ENCODE measurements at regions not wholly inside any gene's neighbourhood (a gene's known extent, or its start where the extent isn't known, plus 50 kb on each side); places are given as distances from the start of the nearest gene placed in this dataset.
"Not testable (repeated sequence)": the region's sequence is repeated elsewhere in the genome, so short reads cannot be mapped to it uniquely, and the experiment has no call there.

- intact Hi-C loops (cut with DNase I): no loop called here
- no peak for DNase-seq
- no peak for ATAC-seq (ENCODE audit: poor library complexity)
Measured at GRCh38 chr3:22836131-22836530, 367.0 kb upstream of the UBE2E2 start.

DNA sequence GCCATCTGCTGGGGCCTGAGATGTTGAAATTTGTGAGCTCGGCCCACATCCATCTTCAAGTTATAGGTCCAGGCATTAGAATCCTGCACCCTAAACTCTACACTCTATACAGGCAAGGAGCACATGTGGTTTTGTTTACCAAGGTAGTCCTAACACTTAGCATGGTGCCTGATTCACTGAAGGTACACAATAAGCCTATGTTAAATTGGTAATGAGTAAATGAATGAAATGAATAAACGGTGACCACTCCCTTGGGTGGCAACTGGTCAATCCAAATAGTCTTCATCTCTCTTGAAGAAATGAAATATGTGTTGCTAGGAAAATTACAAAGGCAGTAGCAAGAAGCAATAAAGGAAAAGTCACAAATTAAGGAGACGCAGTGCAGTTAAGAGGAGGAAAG is 359.3 kb upstream of the UBE2E2 start:
- intact Hi-C loops (cut with DNase I): no loop called here
- no peak for ATAC-seq (ENCODE audit: poor library complexity)
- no peak for DNase-seq

DNA sequence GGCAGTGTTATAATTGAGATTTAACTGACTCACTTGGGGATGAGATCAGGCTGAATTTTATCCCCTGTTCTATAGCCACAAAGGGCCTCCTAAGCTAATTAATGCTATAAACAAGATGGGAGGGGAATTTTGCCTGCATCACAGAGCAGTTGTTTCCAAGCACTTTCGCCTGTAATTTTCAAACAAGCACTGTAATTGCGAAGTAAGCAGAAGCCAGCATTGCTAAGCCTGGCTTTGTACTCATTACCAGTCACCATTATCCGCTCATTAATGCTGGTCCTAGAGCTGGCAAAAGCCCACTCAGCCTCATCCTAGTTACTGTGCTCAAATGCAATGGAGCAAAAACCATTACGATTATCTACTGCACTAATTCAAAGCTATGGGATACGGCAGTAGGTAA is 356.6 kb upstream of the UBE2E2 start:
- ATAC-seq (ENCODE audit: poor library complexity) (no peak), DNase-seq (no peak)
- intact Hi-C loops (cut with DNase I): no loop called here

DNA sequence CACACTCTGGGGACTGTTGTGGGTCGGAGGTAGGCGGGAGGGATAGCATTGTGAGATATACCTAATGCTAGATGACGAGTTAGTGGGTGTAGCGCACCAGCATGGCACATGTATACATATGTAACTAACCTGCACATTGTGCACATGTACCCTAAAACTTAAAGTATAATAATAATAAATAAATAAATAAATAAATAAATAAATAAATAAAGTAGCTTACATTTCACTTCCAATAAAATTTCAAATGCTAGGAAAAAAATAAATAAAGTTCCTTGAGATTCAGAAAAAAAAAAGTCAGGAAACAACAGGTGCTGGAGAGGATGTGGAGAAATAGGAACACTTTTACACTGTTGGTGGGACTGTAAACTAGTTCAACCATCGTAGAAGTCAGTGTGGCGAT is 353.5 kb upstream of the UBE2E2 start:
- ATAC-seq (ENCODE audit: poor library complexity); DNase-seq; intact Hi-C loops (cut with DNase I): not testable (repeated sequence)

- DNase-seq (no peak), ATAC-seq (ENCODE audit: poor library complexity) (no peak)
- intact Hi-C loops (cut with DNase I): no loop called here
Measured at GRCh38 chr3:22856811-22857210, 346.3 kb upstream of the UBE2E2 start.

DNA sequence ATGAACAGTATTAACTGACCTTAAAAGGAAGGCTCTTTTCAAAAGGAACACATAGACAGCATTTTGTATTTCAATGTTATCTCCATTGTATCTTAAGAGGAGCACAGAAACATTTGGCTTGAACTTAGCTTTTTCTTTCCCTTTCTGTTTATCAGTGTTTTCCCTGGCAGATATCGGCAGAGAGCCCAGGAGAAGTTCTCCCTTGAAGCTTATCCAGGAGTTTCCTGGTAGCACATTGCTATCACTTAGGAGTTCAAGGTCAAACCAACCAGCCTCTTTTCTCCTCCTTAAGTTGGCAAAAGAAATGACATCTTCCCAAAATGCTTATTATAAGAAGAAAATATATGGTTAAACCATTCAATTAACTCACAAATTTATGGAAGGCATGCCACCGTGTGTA is 344.6 kb upstream of the UBE2E2 start:
- intact Hi-C loops (cut with DNase I): no loop called here
- DNase-seq (no peak), ATAC-seq (ENCODE audit: poor library complexity) (no peak)

- no peak for ATAC-seq (ENCODE audit: poor library complexity)
- intact Hi-C loops (cut with DNase I): no loop called here
- no peak for DNase-seq
Measured at GRCh38 chr3:22859618-22860017, 343.5 kb upstream of the UBE2E2 start.

DNA sequence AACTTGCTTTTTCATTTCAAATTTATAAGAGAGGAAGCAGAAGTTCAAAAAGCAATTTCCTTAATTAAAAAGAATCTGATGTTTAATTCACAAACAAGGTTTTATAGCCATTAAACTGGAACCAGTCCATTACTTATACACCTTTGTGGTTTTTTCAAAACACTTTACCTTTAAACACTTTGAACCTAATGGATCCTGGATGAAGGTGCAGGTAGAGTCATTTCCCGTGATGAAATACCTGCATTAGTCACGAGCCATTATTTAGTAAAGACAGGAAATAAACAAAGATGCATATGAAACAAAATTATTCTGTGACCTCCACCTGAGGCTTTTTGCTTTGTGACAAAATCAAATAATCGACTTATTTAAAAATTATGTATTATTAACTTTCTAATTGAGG is 341.7 kb upstream of the UBE2E2 start:
- DNase-seq (no peak), ATAC-seq (ENCODE audit: poor library complexity) (no peak)
- intact Hi-C loops (cut with DNase I): no loop called here

DNA sequence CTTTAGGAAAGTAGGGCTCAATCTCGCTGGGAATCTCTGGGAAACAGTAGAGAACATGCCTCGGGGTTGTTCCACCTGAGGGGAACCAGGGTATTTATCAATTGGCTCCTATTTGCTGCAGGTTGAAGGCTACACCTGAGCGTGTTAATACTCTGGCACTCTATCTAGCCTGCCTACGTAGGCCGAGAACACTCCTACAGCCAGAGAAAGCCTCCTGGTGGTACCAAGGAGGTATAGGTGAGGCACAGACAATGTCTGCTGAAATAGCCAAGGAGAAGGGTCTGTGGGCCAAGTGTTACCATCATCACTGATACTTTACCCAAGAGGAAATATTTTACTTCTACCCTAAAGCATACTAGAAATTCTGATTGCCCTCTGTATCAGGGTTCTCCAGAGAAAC is 341.0 kb upstream of the UBE2E2 start:
- DNase-seq (no peak), ATAC-seq (ENCODE audit: poor library complexity) (no peak)
- intact Hi-C loops (cut with DNase I): no loop called here

- DNase-seq; ATAC-seq (ENCODE audit: poor library complexity); intact Hi-C loops (cut with DNase I): not testable (repeated sequence)
Measured at GRCh38 chr3:22882834-22883233, 320.3 kb upstream of the UBE2E2 start.

DNA sequence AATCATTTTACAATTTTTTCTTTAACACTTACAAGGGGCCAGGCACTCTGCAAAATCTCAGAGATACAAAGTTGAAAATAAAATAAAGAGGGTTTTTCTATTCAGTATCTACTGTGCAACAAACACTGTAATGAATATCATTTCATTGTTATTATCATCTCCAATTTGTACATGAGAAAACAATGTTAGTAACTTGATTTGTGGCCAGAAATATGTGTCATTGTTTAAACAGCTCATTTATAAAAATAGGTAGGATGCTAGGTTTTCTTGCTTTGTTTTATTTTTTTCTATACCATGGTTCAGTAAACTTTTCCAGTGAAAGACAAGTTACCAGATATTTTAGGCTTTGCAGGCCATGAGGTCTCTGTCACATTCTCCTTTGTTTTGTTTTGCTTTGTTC is 318.1 kb upstream of the UBE2E2 start:
- intact Hi-C loops (cut with DNase I): no loop called here
- ATAC-seq (ENCODE audit: poor library complexity): no peak
- no peak for DNase-seq

DNA sequence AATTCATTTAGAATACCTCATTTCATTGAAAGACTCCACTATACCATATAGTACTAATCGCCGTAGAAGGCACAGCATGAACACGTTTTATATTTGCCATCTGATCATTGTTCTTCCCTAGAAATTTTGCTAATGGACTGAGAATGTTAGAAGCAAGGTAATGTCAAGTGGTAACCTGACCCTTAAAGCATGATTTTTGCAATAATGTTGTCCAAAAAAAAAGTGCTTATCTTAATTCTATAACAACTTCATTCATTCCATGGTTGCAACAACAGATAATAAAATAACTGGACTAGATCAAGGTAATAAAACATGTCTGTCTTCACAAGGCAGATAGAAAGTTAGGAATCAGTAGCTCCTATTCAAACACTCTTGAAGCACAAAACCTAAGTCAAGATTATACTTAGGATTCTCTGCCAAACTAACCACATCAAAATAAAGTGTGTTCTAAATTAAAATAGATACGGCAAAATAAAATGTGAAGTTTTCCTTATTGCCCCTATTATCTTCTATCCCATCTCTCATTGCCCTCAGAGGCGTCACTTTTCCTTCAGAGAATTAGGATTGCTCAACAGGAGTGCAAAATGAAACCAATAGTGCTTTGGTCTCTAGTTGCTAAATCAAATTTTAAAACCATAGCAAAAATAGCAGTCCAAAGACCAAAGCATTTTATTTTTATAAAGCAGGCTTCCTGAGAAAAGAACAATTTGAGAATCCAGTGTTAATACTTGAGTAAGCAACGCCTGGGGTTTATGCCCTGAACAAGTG is 317.4 kb upstream of the UBE2E2 start:
- ATAC-seq (ENCODE audit: poor library complexity): peak; percentile 41
- intact Hi-C loops (cut with DNase I): no loop called here

GRCh38 chr3:22886439-22887068 is 316.6 kb upstream of the UBE2E2 start:
- intact Hi-C loops (cut with DNase I): no loop called here
- DNase-seq: peak; percentile 62
- ATAC-seq (ENCODE audit: poor library complexity): peak; percentile 87

More for the DNA sequence above, 317.4 kb upstream of the UBE2E2 start:
- DNase-seq: no peak

GRCh38 chr3:22887664-22888291 is 315.3 kb upstream of the UBE2E2 start:
- ATAC-seq (ENCODE audit: poor library complexity) (no peak), DNase-seq (no peak)
- intact Hi-C loops (cut with DNase I): no loop called here

- no peak for DNase-seq
- ATAC-seq (ENCODE audit: poor library complexity): no peak
- intact Hi-C loops (cut with DNase I): no loop called here
Measured at GRCh38 chr3:22893101-22893500, 310.0 kb upstream of the UBE2E2 start.

DNA sequence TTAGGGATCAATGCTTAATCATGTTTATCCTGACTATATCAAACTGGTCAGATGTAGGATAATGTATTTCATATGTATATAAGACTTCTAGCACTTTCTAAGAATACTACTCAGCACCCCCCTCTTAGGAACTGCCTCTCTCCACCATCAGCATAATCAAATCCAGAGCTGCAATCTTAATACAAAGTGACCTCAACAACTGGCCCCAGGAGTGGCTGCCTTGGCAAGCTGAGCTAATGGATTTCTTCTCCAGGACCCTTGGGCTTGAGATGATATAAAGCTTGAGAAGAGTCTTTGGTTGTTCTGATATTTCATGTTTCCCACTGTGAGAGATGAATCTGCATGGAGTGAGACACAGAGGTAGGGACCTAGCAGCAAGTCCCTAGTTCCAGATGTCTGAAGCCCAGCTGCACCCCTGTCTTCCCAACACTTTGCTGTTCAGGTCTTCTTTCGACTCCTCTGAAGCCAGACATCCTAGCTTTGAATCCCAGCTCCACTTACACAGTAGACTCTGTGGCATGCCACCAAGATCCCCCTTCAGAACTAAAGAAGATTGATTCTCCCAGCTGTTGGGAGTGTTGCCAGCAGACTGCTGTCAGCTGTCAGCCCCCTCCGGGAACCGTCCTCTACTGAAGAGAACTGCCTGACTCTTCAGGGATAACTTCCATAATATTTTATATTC is 309.3 kb upstream of the UBE2E2 start:
- intact Hi-C loops (cut with DNase I): no loop called here
- no peak for DNase-seq
- ATAC-seq (ENCODE audit: poor library complexity): no peak

DNA sequence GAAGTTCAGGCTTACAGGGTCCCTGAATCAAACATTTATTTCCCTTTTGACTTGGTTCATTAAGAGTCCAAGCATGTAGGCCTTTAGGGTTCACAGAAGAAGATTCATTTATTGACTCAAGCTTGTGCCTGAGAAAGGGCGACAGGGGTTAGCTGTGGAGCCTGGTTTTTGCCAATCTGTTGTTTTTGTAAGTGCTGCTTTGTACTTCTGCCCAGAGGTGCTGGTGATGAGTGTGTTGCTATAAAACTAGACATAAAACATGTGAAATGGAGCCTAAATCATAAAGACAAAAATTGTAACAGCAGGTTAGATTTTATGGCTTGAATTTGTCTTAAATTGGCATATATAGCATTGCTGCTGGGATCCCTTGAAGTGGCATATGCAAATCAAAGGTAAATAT is 308.3 kb upstream of the UBE2E2 start:
- intact Hi-C loops (cut with DNase I): no loop called here
- ATAC-seq (ENCODE audit: poor library complexity): no peak
- DNase-seq: no peak

DNA sequence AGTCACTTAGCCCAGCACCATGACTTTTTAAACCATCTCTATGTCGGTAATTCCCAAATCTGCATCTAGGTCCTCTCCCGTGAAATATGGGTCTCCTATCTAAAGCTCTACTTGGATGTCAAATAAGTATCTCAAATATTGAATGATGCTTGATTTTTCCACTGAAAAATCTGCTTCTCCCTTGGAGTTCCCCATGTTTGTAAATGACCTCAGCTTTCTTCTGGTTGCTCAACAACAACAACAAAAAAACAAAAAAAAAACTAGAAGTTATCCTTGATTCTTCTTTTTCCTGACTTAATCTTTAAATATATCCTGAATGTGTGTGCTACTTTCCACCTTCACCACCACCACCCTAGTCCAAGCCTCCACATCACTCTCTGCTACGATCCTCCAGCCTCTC is 307.5 kb upstream of the UBE2E2 start:
- intact Hi-C loops (cut with DNase I): no loop called here
- ATAC-seq (ENCODE audit: poor library complexity): no peak
- DNase-seq: no peak

DNA sequence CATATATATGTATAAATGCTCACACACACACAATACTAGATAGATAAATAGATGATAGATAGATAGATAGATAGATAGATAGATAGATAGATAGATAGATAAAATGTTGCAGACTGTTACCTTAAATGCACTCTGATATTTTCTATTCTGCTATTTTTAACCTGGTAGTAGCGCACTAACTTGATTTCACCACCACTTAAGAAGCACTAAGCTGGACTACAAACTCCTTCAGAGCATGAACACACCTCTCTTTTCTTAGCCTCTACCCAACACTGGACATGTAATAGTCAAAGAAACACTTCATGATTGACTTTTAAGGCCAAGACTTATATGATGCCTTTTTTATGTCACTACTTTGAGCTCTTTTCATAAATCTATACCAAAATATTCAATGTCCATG is 304.6 kb upstream of the UBE2E2 start:
- intact Hi-C loops (cut with DNase I): no loop called here
- no peak for DNase-seq
- ATAC-seq (ENCODE audit: poor library complexity): no peak

- DNase-seq (no peak), ATAC-seq (ENCODE audit: poor library complexity) (no peak)
- intact Hi-C loops (cut with DNase I): no loop called here
Measured at GRCh38 chr3:22899441-22899840, 303.7 kb upstream of the UBE2E2 start.
